NCI-H510A (cell line): ENCODE measurements at regions not wholly inside any gene's neighbourhood (a gene's known extent, or its start where the extent isn't known, plus 50 kb on each side); places are given as distances from the start of the nearest gene placed in this dataset.

Experiments used
- DNase-seq: peaks from one replicate; lab custom pipeline; 2025; lab: John Stamatoyannopoulos, UW

- no peak for DNase-seq
Measured at GRCh38 chr9:14031810-14032209, 282.1 kb downstream of the NFIB start.

GRCh38 chr9:14031060-14031414, 282.9 kb downstream of the NFIB start:
- no peak for DNase-seq

GRCh38 chr9:14030375-14031059, 283.4 kb downstream of the NFIB start:
- DNase-seq, result peak; percentile 52

GRCh38 chr9:14029806-14030374, 284.1 kb downstream of the NFIB start:
- DNase-seq, result no peak

GRCh38 chr9:14027116-14027800, 286.7 kb downstream of the NFIB start:
- DNase-seq, result peak; percentile 71

GRCh38 chr9:14025741-14026140, 288.2 kb downstream of the NFIB start:
- DNase-seq, result no peak

- DNase-seq, result no peak
Measured at GRCh38 chr9:14023285-14023684, 290.7 kb downstream of the NFIB start.

GRCh38 chr9:14021871-14022525, 291.9 kb downstream of the NFIB start:
- no peak for DNase-seq

GRCh38 chr9:14018081-14018480, 295.9 kb downstream of the NFIB start:
- no peak for DNase-seq

- no peak for DNase-seq
Measured at GRCh38 chr9:14014744-14015143, 299.2 kb downstream of the NFIB start.

GRCh38 chr9:14014218-14014617, 299.7 kb downstream of the NFIB start:
- no peak for DNase-seq

GRCh38 chr9:14011799-14012560, 302.0 kb downstream of the NFIB start:
- no peak for DNase-seq

GRCh38 chr9:14007190-14007769, 306.7 kb downstream of the NFIB start:
- DNase-seq, result no peak

GRCh38 chr9:14006386-14007187, 307.4 kb downstream of the NFIB start:
- DNase-seq, result no peak

GRCh38 chr9:14004110-14004509, 309.8 kb downstream of the NFIB start:
- no peak for DNase-seq

GRCh38 chr9:13994240-13994639, 319.7 kb downstream of the NFIB start:
- DNase-seq, result no peak

GRCh38 chr9:13993632-13994185, 320.2 kb downstream of the NFIB start:
- no peak for DNase-seq

GRCh38 chr9:13992138-13993088, 321.5 kb downstream of the NFIB start:
- DNase-seq, result peak; percentile 31

- DNase-seq, result no peak
Measured at GRCh38 chr9:13991395-13991794, 322.5 kb downstream of the NFIB start.

GRCh38 chr9:13990994-13991393, 322.9 kb downstream of the NFIB start:
- no peak for DNase-seq
